ENCODE measurements at regions not wholly inside any gene's neighbourhood (a gene's known extent, or its start where the extent isn't known, plus 50 kb on each side); places are given as distances from the start of the nearest gene placed in this dataset.

GRCh38 chr20:63132131-63132714, 83.7 kb downstream of the YTHDF1 start:
- H3K4me2 ChIP-seq = no peak overlapping the region
- POLR2A ChIA-PET = no interaction called here
- H3K4me1 ChIP-seq = 0 out of 3 replicates have a peak, but pooled peaks cover 7% of the 10 kb centered on the region
- FAIRE-seq = no peak
- no peak overlapping the region for H3K27ac ChIP-seq
- TF ChIP-seq RAD21 (conservative IDR thresholded peaks at IDR 0.05 in 1 of 2, IDR thresholded peaks at IDR 0.05 in 1 of 2) = no peak
- peak; percentile 35 for TF ChIP-seq ZFP36 (IDR thresholded peaks at IDR 0.05; ENCODE audit: borderline replicate concordance, partially characterized antibody)
- WGBS (ENCODE audit: missing lambda C conversion rate) = 56% methylated on average over 17 of the region's 17 CpGs
- H3K4me3 ChIP-seq = no peak overlapping the region
- DNase-seq (ENCODE audit: low read depth in 1 of 2, low spot score in 1 of 2) = no peak
- no peaks in the 10 kb centered on the region for H3K9me3 ChIP-seq
- CTCF ChIA-PET = interaction anchor here (2.0 kb wide), 1 partner anchor 76 kb away, joined by 7 read pairs; no protein-coding TSS in a partner anchor
- no peak for ATAC-seq

- TF ChIP-seq RARB (CRISPR knock-in tag; IDR thresholded peaks at IDR 0.05) (no peak), ZC3H11A (IDR thresholded peaks at IDR 0.05) (no peak)
- Histone ChIP-seq H3K4me2 (no peak overlapping the region), H3K4me1 (0 out of 3 replicates have a peak, but pooled peaks cover 7% of the 10 kb centered on the region), H3K4me3 (no peak overlapping the region), H3K27ac (no peak overlapping the region), H3K9me3 (no peaks in the 10 kb centered on the region)
- CTCF ChIA-PET = no interaction called here
- no peak for FAIRE-seq
- POLR2A ChIA-PET = no interaction called here
- DNase-seq (ENCODE audit: low read depth in 1 of 2, low spot score in 1 of 2) = no peak
- no peak for ATAC-seq
- 44% methylated on average over 36 of the region's 43 CpGs for WGBS (ENCODE audit: missing lambda C conversion rate)
These were observed 85.0 kb downstream of the YTHDF1 start for GRCh38 chr20:63130658-63131577.

GRCh38 chr20:63129991-63130657, 85.8 kb downstream of the YTHDF1 start:
- TF ChIP-seq POLR2A (IDR thresholded peaks at IDR 0.05; ENCODE audit: low read length) (no peak), PHF8 (IDR thresholded peaks at IDR 0.05; ENCODE audit: borderline replicate concordance, low read depth) (no peak), CBX8 (IDR thresholded peaks at IDR 0.05) (no peak), POLR2AphosphoS2 (conservative IDR thresholded peaks at IDR 0.05; ENCODE audit: low read length) (no peak), FOXS1 (CRISPR knock-in tag; IDR thresholded peaks at IDR 0.05) (no peak), ZNF302 (CRISPR knock-in tag; IDR thresholded peaks at IDR 0.05) (no peak), EHF (CRISPR knock-in tag; IDR thresholded peaks at IDR 0.05) (no peak), BHLHE40 (IDR thresholded peaks at IDR 0.05; ENCODE audit: low read depth, low read length) (no peak), CHD4 (IDR thresholded peaks at IDR 0.05; ENCODE audit: borderline replicate concordance) (no peak), RFX5 (IDR thresholded peaks at IDR 0.05) (no peak)
- TF ChIP-seq, protein P1, sequence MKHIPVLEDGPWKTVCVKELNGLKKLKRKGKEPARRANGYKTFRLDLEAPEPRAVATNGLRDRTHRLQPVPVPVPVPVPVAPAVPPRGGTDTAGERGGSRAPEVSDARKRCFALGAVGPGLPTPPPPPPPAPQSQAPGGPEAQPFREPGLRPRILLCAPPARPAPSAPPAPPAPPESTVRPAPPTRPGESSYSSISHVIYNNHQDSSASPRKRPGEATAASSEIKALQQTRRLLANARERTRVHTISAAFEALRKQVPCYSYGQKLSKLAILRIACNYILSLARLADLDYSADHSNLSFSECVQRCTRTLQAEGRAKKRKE (CRISPR knock-in tag; IDR thresholded peaks at IDR 0.05; ENCODE audit: low read depth) = no peak
- TF ChIP-seq, protein P2, sequence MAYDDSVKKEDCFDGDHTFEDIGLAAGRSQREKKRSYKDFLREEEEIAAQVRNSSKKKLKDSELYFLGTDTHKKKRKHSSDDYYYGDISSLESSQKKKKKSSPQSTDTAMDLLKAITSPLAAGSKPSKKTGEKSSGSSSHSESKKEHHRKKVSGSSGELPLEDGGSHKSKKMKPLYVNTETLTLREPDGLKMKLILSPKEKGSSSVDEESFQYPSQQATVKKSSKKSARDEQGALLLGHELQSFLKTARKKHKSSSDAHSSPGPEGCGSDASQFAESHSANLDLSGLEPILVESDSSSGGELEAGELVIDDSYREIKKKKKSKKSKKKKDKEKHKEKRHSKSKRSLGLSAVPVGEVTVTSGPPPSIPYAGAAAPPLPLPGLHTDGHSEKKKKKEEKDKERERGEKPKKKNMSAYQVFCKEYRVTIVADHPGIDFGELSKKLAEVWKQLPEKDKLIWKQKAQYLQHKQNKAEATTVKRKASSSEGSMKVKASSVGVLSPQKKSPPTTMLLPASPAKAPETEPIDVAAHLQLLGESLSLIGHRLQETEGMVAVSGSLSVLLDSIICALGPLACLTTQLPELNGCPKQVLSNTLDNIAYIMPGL (CRISPR knock-in tag; IDR thresholded peaks at IDR 0.05; ENCODE audit: borderline replicate concordance) = no peak
- 0 out of 3 replicates have a peak, but pooled peaks cover 7% of the 10 kb centered on the region for H3K4me1 ChIP-seq
- peak in 1 of 2 experiments; percentile 17; a peak in 1 of 6 replicates for ATAC-seq
- no peak overlapping the region for H3K27ac ChIP-seq
- H3K4me3 ChIP-seq = no peak overlapping the region
- H3K4me2 ChIP-seq = no peak overlapping the region
- no peak for DNase-seq (ENCODE audit: low read depth in 1 of 2, low spot score in 1 of 2)
- no peaks in the 10 kb centered on the region for H3K9me3 ChIP-seq
- CTCF ChIA-PET = no interaction called here
- FAIRE-seq = no peak
- WGBS (ENCODE audit: missing lambda C conversion rate) = 14% methylated on average over 19 of the region's 28 CpGs
- POLR2A ChIA-PET = no interaction called here
